ENCODE measurements at regions not wholly inside any gene's neighbourhood (a gene's known extent, or its start where the extent isn't known, plus 50 kb on each side); places are given as distances from the start of the nearest gene placed in this dataset.

- no peaks in the 10 kb centered on the region for H3K36me3 Mint-ChIP-seq
- no peak overlapping the region for H3K4me3 Mint-ChIP-seq
- H3K27ac Mint-ChIP-seq = no peak overlapping the region
- TF ChIP-seq CTCF (conservative IDR thresholded peaks at IDR 0.05) = no peak
- peaks cover 8% of the 10 kb centered on the region for H3K9me3 Mint-ChIP-seq
- no peak for DNase-seq (ENCODE audit: extremely low spot score, unreplicated experiment)
- H3K4me1 Mint-ChIP-seq (ENCODE audit: unreplicated experiment) = peaks cover 37% of the 10 kb centered on the region
- peaks cover 44% of the 10 kb centered on the region for H3K27me3 Mint-ChIP-seq
Observed at GRCh38 chr10:117726596-117727295, 184.2 kb downstream of the EMX2 start.

- no peak for TF ChIP-seq CTCF (conservative IDR thresholded peaks at IDR 0.05)
- H3K36me3 Mint-ChIP-seq = no peaks in the 10 kb centered on the region
- H3K27me3 Mint-ChIP-seq = peaks cover 48% of the 10 kb centered on the region
- peaks cover 8% of the 10 kb centered on the region for H3K9me3 Mint-ChIP-seq
- H3K4me3 Mint-ChIP-seq = no peak overlapping the region
- H3K27ac Mint-ChIP-seq = no peak overlapping the region
- DNase-seq (ENCODE audit: extremely low spot score, unreplicated experiment) = no peak
- H3K4me1 Mint-ChIP-seq (ENCODE audit: unreplicated experiment) = peaks cover 39% of the 10 kb centered on the region
Observed at GRCh38 chr10:117727421-117727820, 184.9 kb downstream of the EMX2 start.

GRCh38 chr10:117728087-117728486, 185.5 kb downstream of the EMX2 start:
- Mint-ChIP-seq H3K27me3 (peaks cover 50% of the 10 kb centered on the region), H3K9me3 (peaks cover 8% of the 10 kb centered on the region), H3K27ac (no peak overlapping the region), H3K4me1 (ENCODE audit: unreplicated experiment) (peaks cover 35% of the 10 kb centered on the region), H3K36me3 (no peaks in the 10 kb centered on the region), H3K4me3 (no peak overlapping the region)
- no peak for TF ChIP-seq CTCF (conservative IDR thresholded peaks at IDR 0.05)
- no peak for DNase-seq (ENCODE audit: extremely low spot score, unreplicated experiment)

- H3K9me3 Mint-ChIP-seq = no peaks in the 10 kb centered on the region
- no peaks in the 10 kb centered on the region for H3K36me3 Mint-ChIP-seq
- no peak overlapping the region for H3K4me3 Mint-ChIP-seq
- peaks cover 38% of the 10 kb centered on the region for H3K4me1 Mint-ChIP-seq (ENCODE audit: unreplicated experiment)
- no peak for TF ChIP-seq CTCF (conservative IDR thresholded peaks at IDR 0.05)
- H3K27me3 Mint-ChIP-seq = peaks cover 53% of the 10 kb centered on the region
- peak; percentile 22 for DNase-seq (ENCODE audit: extremely low spot score, unreplicated experiment)
- H3K27ac Mint-ChIP-seq = no peak overlapping the region
Observed at GRCh38 chr10:117729156-117729555, 186.6 kb downstream of the EMX2 start.

GRCh38 chr10:117731121-117731791, 188.7 kb downstream of the EMX2 start:
- Mint-ChIP-seq H3K36me3 (no peaks in the 10 kb centered on the region), H3K9me3 (no peaks in the 10 kb centered on the region)
- no peak for TF ChIP-seq CTCF (conservative IDR thresholded peaks at IDR 0.05)

More at GRCh38 chr10:117731121-117731791, 188.7 kb downstream of the EMX2 start:
- peak; percentile 37 for DNase-seq (ENCODE audit: extremely low spot score, unreplicated experiment)
- peaks cover 65% of the 10 kb centered on the region for H3K27me3 Mint-ChIP-seq
- peak overlapping the region; percentile 21 for H3K4me3 Mint-ChIP-seq
- H3K27ac Mint-ChIP-seq = no peak overlapping the region
- peaks cover 32% of the 10 kb centered on the region for H3K4me1 Mint-ChIP-seq (ENCODE audit: unreplicated experiment)

Measured in type B pancreatic cell (in vitro differentiated cells).